ENCODE measurements at regions not wholly inside any gene's neighbourhood (a gene's known extent, or its start where the extent isn't known, plus 50 kb on each side); places are given as distances from the start of the nearest gene placed in this dataset.

DNA sequence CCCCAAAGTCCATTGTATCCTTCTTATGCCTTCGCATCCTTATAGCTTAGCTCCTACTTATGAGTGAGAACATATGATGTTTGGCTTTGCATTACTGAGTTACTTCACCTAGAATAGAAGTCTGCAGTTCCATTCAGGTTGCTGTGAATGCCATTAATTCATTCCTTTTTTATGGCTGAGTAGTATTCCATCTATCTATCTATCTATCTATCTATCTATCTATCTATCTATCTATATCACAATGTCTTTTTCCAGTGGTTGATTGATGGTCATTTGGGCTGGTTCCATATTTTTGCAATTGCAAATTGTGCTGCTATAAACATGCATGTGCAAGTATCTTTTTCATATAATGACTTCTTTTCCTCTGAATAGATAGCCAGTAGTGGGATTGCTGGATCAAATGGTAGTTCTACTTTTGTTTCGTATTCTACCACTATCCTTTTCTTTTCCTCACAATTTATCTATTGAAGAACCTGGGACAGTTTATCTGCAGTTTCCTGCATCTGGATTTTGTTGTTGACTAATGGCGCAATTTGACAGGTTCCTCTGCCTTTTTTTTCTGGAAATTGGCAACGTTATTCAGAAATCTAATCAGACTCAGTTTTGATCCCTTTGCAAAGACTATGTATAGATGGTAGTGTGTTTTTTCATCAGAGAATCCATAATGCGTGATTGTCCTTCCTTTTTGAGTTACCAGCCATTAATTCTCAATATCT, 287.2 kb downstream of the ARL4A start:
- DNase-seq = no peak
- Histone ChIP-seq H3K27me3 (ENCODE audit: control insufficient read depth, insufficient read depth, low read length) (no peaks in the 10 kb centered on the region), H3K4me3 (ENCODE audit: insufficient read depth, low read depth, low read length) (no peak overlapping the region), H3K36me3 (replicated peaks; ENCODE audit: control insufficient read depth, insufficient read depth, low read length) (no peaks in the 10 kb centered on the region)

DNA sequence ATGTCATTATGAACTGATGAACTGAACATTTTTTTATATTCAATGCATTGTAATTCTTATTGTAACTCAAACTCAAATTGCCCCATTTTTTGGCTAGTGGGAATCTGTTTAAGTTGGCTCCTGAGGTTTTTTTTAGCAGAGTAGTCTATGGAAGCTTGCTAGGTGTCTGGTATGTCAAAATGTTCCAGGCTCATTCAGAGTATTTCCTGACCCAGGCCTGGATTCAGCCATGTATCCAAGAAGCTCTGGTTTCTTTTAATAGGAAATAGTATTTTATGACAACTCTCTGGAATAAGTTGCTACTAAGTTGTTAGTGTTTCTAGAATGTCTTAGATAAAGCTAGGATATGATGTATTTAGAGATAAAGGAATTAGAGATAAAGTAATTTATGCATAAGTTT, 288.0 kb downstream of the ARL4A start:
- DNase-seq = no peak

DNA sequence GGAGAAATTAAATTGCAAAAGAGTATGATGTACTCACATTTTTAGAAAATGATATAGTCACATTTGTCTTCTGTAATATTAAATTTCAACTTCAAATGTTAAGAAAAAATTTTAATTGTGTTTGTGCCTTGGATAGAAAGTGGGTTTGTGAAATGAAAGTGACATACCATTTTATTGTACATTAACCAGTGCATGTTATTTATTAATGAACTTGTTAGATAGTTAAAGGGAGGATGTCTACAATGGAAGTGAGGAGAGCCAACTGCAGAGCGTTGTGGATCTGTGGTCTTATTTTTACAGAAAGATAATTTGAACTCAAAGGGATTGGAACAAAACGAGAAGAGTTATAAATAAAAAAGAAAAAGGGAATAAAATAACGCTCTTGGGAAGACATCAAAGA, 291.7 kb downstream of the ARL4A start:
- no peak for DNase-seq
- Histone ChIP-seq H3K27me3 (ENCODE audit: control insufficient read depth, insufficient read depth, low read length) (no peaks in the 10 kb centered on the region), H3K36me3 (replicated peaks; ENCODE audit: control insufficient read depth, insufficient read depth, low read length) (no peaks in the 10 kb centered on the region), H3K4me3 (ENCODE audit: insufficient read depth, low read depth, low read length) (no peak overlapping the region)

More for the DNA sequence above, 288.0 kb downstream of the ARL4A start:
- Histone ChIP-seq H3K36me3 (replicated peaks; ENCODE audit: control insufficient read depth, insufficient read depth, low read length) (no peaks in the 10 kb centered on the region), H3K27me3 (ENCODE audit: control insufficient read depth, insufficient read depth, low read length) (no peaks in the 10 kb centered on the region), H3K4me3 (ENCODE audit: insufficient read depth, low read depth, low read length) (no peak overlapping the region)

DNA sequence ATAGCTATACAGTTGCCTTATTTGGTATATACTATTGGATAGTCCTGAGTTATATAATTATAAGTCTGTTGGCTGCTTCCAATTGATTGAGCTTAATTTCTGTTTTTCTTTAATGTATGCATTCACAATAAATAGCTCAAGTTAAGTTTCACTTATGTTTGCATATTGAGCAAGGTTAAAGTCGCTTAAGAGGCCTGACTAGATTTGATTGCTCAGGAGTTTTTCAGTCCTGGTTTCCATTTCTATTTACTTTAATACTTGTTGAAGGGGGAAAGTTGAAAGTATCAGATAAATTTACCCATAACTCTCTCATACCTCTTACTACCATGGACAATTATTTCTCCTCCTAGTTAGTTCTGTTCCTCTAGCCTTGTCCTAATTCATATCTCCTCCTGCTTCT, 294.7 kb downstream of the ARL4A start:
- H3K27me3 ChIP-seq (ENCODE audit: control insufficient read depth, insufficient read depth, low read length) = no peaks in the 10 kb centered on the region
- no peak overlapping the region for H3K4me3 ChIP-seq (ENCODE audit: insufficient read depth, low read depth, low read length)
- no peaks in the 10 kb centered on the region for H3K36me3 ChIP-seq (replicated peaks; ENCODE audit: control insufficient read depth, insufficient read depth, low read length)
- DNase-seq = no peak

DNA sequence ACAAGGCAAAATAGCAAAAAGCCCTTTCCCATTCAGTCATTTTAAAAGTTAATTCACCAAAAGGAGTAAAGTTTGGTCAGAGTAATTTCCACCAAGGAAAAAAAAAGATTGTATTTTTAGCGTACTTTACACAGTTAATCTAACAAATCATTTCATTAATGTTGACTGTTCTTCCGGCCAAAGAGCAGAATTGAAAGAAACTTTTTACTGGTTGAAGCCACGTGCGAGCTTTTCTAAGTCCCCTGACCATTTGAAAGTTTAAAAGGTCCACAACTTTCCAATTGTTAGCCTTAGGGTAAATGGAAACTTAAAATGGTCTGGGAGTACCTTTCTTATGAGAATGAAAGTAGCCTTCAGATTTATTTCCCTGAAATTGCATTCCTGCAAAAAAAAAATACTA, 296.7 kb downstream of the ARL4A start:
- H3K4me3 ChIP-seq (ENCODE audit: insufficient read depth, low read depth, low read length) = no peak overlapping the region
- no peak for DNase-seq
- H3K36me3 ChIP-seq (replicated peaks; ENCODE audit: control insufficient read depth, insufficient read depth, low read length) = no peaks in the 10 kb centered on the region
- H3K27me3 ChIP-seq (ENCODE audit: control insufficient read depth, insufficient read depth, low read length) = no peaks in the 10 kb centered on the region

DNA sequence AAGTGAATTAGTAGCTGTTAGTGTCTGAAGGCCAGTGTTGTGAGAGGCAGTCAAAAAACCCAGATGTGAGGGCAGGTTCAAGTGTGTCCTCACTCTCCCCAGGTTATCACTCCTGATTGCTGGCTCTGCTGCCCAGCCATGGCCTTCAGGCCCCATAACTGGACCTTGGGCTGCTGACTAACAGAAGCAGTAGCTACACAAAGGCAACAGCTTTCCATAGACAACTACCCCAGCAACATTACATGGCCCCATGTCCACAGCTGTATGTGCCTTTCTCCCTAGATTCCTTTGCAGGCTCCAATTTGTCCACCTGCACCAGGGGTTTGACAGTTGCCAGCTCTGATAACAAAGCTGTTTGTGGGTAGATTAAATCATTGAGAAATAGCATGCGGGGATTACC, 297.8 kb downstream of the ARL4A start:
- Histone ChIP-seq H3K27me3 (ENCODE audit: control insufficient read depth, insufficient read depth, low read length) (no peaks in the 10 kb centered on the region), H3K4me3 (ENCODE audit: insufficient read depth, low read depth, low read length) (no peak overlapping the region), H3K36me3 (replicated peaks; ENCODE audit: control insufficient read depth, insufficient read depth, low read length) (no peaks in the 10 kb centered on the region)
- DNase-seq = no peak

DNA sequence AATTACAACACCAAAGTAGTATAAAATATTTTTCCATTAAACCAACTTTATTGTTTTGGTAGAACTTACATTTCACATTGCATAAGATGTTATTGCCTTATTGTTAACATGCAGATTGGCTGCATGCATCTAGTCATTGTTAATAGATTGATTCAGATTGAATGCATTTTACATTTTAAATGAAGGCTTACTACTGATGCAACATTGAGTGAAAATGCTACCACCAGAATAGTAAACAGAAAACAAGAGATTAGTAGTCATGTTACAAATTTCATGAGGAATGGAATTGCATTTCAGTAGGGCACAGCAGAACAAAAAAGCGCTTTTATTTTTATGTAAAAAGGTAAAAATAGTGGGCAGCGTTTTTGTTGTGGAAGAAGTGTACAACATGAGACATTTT, 298.3 kb downstream of the ARL4A start:
- no peak for DNase-seq
- Histone ChIP-seq H3K36me3 (replicated peaks; ENCODE audit: control insufficient read depth, insufficient read depth, low read length) (no peaks in the 10 kb centered on the region), H3K27me3 (ENCODE audit: control insufficient read depth, insufficient read depth, low read length) (no peaks in the 10 kb centered on the region), H3K4me3 (ENCODE audit: insufficient read depth, low read depth, low read length) (no peak overlapping the region)

DNA sequence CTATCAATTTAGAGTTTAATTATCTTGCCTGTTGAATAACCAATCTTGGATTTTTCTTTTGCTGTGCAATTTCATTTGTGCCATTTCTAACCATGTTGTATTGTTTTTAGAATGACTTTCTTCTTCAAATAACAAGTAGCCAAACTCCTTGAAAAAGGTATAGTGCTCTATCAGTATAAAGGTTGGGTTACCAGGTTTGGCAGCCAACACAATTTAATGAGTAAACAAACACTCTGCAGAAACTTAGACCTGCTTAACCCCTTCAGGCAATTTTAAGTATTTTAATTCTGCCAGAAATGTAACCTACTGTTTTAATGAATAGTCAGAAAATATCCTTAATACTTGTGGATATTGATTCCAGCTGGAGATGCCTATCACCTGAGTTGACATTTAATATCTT, 299.8 kb downstream of the ARL4A start:
- Histone ChIP-seq H3K36me3 (replicated peaks; ENCODE audit: control insufficient read depth, insufficient read depth, low read length) (no peaks in the 10 kb centered on the region), H3K4me3 (ENCODE audit: insufficient read depth, low read depth, low read length) (no peak overlapping the region), H3K27me3 (ENCODE audit: control insufficient read depth, insufficient read depth, low read length) (no peaks in the 10 kb centered on the region)
- DNase-seq = no peak

DNA sequence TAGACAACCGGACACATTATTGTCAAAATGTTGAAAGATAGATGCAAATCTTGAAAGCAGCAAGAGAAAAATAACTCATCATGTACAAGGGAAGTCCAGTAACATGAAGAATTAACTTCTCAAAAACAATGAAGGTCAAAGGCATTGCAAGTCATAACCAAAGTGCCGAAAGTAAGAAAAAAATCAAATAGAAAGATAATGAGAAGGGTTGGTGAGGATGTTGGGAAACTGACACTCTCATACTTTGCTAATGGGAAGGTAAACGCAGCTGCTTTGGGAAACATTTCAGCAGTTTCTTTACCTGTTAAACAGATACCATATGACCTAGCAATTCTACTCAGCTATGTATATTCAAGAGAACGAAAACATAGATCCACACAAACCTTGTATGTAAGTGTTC, 303.0 kb downstream of the ARL4A start:
- no peak for DNase-seq
- no peak overlapping the region for H3K4me3 ChIP-seq (ENCODE audit: insufficient read depth, low read depth, low read length)
- no peaks in the 10 kb centered on the region for H3K27me3 ChIP-seq (ENCODE audit: control insufficient read depth, insufficient read depth, low read length)
- H3K36me3 ChIP-seq (replicated peaks; ENCODE audit: control insufficient read depth, insufficient read depth, low read length) = no peaks in the 10 kb centered on the region

DNA sequence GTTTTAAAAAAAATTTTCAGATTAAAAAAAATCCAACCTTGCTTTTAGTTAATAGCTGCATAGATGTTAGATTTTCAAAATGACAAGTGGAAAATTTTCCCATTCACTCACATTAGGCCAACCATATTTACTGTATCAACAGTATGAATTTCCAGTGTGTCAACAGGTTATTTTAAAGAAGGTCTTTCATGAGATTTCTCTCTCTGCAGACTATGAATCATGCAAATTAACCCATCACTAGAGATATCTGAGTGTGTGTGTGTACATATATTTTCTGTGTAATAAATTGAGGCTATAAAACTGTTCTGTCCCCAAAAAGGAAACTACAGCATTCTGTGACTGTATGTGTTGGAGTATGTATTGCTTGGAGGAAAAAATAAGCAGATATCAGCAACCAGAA, 305.6 kb downstream of the ARL4A start:
- H3K4me3 ChIP-seq (ENCODE audit: insufficient read depth, low read depth, low read length) = no peak overlapping the region
- DNase-seq = no peak
- no peaks in the 10 kb centered on the region for H3K36me3 ChIP-seq (replicated peaks; ENCODE audit: control insufficient read depth, insufficient read depth, low read length)
- H3K27me3 ChIP-seq (ENCODE audit: control insufficient read depth, insufficient read depth, low read length) = no peaks in the 10 kb centered on the region

DNA sequence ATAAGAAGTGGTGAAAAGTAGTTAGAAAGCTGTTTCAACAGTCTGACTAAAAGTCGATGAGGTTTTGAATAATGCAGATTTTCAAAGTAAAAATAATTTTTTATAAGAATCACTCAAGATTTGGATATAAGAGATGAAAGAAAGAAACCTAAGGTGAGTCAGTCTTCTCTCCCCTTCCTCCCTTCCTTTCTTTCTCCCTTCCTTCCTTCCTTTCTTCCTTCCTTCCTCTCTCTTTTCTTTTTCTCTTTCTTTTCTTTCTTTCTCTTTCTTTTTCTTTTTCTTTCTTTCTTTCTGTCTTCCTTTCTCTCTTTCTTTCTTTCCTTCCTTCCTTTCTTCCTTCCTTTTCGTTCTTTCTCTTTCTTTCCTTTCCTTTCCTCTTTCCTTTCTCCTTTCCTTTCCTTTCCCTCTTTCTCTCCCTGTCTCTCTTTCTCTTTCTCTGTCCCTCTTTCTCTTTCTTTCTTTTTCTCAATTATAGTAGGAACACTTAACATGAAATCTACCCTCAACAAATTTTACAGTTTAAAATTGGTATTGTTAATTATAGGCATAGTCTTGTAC, 308.6 kb downstream of the ARL4A start:
- DNase-seq = no peak
- H3K36me3 ChIP-seq (replicated peaks; ENCODE audit: control insufficient read depth, insufficient read depth, low read length) = no peaks in the 10 kb centered on the region
- no peaks in the 10 kb centered on the region for H3K27me3 ChIP-seq (ENCODE audit: control insufficient read depth, insufficient read depth, low read length)
- no peak overlapping the region for H3K4me3 ChIP-seq (ENCODE audit: insufficient read depth, low read depth, low read length)

DNA sequence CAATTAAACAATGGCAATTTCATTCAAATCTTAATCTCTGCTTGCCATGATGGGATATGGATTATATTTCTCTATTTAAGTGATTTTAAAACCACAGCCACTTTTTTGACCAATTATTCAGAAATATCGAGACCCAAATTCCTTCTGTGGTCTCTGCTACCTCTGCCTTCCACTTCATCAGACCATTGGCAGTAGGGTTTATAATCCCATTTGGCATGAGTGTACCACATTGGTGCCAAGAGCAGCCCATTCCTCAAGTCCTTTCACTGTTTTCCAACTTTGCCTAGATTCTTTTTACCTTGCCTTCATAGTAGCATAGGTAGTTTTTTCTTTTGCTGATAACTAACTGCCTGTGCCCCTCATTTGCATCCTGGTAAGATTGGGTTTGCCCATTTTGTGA, 319.9 kb downstream of the ARL4A start:
- no peak for DNase-seq
- no peaks in the 10 kb centered on the region for H3K36me3 ChIP-seq (replicated peaks; ENCODE audit: control insufficient read depth, insufficient read depth, low read length)
- H3K4me3 ChIP-seq (ENCODE audit: insufficient read depth, low read depth, low read length) = no peak overlapping the region
- H3K27me3 ChIP-seq (ENCODE audit: control insufficient read depth, insufficient read depth, low read length) = no peaks in the 10 kb centered on the region

DNA sequence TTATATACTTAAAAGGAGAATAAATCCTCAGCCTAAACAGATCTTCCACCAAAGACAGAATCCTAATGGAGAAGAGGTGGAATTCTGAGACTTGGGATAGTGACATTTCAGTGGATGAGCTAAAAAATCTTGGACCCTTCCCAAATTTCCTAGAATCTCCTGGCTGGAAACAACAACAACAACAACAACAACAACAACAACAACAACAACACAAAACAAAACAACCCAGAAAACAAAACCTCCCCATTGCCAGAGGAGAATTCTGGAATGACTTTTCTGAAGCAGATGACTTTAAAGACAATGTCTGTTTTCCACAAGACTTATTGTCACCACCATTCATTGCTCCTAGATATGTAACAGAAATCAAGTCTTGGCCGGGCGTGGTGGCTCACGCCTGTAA, 322.1 kb downstream of the ARL4A start:
- no peaks in the 10 kb centered on the region for H3K27me3 ChIP-seq (ENCODE audit: control insufficient read depth, insufficient read depth, low read length)
- no peak for DNase-seq
- H3K4me3 ChIP-seq (ENCODE audit: insufficient read depth, low read depth, low read length) = no peak overlapping the region
- no peaks in the 10 kb centered on the region for H3K36me3 ChIP-seq (replicated peaks; ENCODE audit: control insufficient read depth, insufficient read depth, low read length)

DNA sequence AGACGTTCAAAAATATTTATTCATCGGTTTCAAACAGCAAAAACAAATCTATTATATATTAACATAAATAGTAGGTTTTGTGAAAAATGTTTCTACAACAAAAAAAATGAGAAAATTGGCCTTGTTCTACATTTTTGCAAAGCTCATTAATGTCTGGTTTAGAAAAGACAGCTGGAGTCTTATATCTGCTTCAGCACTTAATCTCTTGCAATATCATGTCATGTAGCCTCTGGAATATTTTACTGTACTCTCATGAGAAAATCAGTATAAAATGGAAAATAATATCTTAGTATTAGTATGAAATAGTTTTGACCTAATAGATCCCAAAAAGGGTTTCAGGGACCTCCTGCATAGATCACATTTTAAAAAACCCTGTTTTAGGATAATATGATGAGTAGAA, 326.6 kb downstream of the ARL4A start:
- Histone ChIP-seq H3K36me3 (replicated peaks; ENCODE audit: control insufficient read depth, insufficient read depth, low read length) (no peaks in the 10 kb centered on the region), H3K27me3 (ENCODE audit: control insufficient read depth, insufficient read depth, low read length) (no peaks in the 10 kb centered on the region), H3K4me3 (ENCODE audit: insufficient read depth, low read depth, low read length) (no peak overlapping the region)
- no peak for DNase-seq

DNA sequence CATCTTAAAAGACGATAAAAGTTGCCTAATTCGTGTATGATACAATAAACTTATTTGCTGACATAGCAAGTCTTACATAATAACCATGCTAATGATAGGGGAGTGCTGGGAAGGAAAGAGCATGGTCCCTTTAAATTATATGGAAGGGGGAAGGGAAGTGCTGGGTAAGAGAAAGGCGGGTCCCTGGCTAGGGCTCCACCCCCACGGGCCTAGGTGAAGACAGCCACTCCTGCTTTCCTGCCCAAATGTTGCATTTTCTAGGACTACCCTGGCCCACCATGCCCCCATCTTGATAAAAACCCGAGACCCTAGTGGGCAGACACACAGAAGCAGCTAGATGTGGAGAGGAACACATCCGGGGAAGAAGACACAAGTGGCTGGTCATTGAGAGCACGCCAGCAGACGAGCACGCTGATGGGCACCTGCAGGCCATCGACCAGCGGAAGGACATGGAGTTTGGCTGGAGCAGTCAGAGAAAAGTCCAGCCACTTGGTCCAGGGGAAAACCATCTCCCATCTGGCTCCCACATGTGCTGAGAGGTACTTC, 328.7 kb downstream of the ARL4A start:
- Histone ChIP-seq H3K36me3 (replicated peaks; ENCODE audit: control insufficient read depth, insufficient read depth, low read length) (no peaks in the 10 kb centered on the region), H3K27me3 (ENCODE audit: control insufficient read depth, insufficient read depth, low read length) (no peaks in the 10 kb centered on the region), H3K4me3 (ENCODE audit: insufficient read depth, low read depth, low read length) (no peak overlapping the region)
- DNase-seq = no peak

Measured in H7 (cell line).